ENCODE measurements at regions not wholly inside any gene's neighbourhood (a gene's known extent, or its start where the extent isn't known, plus 50 kb on each side); places are given as distances from the start of the nearest gene placed in this dataset.

GRCh38 chr5:165919196-165919595, 2372.2 kb upstream of the WWC1 start:
- DNase-seq (ENCODE audit: low read depth): no peak
- no peak for TF ChIP-seq MYC (IDR thresholded peaks at IDR 0.05; ENCODE audit: low read depth, low read length)
- TF ChIP-seq POLR2A (IDR thresholded peaks at IDR 0.05; ENCODE audit: extremely low read depth, insufficient read length): no peak
- TF ChIP-seq, protein P1, sequence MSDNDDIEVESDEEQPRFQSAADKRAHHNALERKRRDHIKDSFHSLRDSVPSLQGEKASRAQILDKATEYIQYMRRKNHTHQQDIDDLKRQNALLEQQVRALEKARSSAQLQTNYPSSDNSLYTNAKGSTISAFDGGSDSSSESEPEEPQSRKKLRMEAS (IDR thresholded peaks at IDR 0.05; ENCODE audit: low read depth, low read length): no peak
- TF ChIP-seq, protein P2, sequence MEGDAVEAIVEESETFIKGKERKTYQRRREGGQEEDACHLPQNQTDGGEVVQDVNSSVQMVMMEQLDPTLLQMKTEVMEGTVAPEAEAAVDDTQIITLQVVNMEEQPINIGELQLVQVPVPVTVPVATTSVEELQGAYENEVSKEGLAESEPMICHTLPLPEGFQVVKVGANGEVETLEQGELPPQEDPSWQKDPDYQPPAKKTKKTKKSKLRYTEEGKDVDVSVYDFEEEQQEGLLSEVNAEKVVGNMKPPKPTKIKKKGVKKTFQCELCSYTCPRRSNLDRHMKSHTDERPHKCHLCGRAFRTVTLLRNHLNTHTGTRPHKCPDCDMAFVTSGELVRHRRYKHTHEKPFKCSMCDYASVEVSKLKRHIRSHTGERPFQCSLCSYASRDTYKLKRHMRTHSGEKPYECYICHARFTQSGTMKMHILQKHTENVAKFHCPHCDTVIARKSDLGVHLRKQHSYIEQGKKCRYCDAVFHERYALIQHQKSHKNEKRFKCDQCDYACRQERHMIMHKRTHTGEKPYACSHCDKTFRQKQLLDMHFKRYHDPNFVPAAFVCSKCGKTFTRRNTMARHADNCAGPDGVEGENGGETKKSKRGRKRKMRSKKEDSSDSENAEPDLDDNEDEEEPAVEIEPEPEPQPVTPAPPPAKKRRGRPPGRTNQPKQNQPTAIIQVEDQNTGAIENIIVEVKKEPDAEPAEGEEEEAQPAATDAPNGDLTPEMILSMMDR (IDR thresholded peaks at IDR 0.05; ENCODE audit: low read depth, low read length): no peak
- H3K4me3 ChIP-seq (ENCODE audit: low read depth, low read length): no peak overlapping the region

GRCh38 chr5:165920655-165921054, 2370.8 kb upstream of the WWC1 start:
- no peak overlapping the region for H3K4me3 ChIP-seq (ENCODE audit: low read depth, low read length)
- TF ChIP-seq, protein P2 (IDR thresholded peaks at IDR 0.05; ENCODE audit: low read depth, low read length): no peak
- TF ChIP-seq, protein P1 (IDR thresholded peaks at IDR 0.05; ENCODE audit: low read depth, low read length): no peak
- no peak for TF ChIP-seq MYC (IDR thresholded peaks at IDR 0.05; ENCODE audit: low read depth, low read length)
- DNase-seq (ENCODE audit: low read depth): no peak

DNA sequence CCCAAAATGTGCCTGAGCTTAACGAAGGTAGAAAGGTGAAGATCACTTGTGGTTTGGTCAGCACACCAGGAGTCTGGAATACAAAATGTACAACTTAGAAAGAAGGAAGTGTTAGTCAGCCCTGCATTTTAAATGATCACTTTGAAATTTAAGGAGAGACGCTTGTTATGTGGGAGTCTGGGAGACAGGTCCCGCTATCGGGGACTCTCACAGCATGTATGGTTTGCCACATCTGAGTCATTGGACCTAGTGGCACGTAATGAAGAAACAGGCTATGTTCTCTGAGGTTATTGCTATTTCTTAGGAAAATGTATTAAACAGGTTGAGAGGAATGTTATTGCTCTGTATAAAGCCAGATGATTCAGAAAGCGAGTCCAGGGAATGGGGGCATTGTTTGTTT, 2362.5 kb upstream of the WWC1 start:
- DNase-seq (ENCODE audit: low read depth): no peak
- TF ChIP-seq MYC (IDR thresholded peaks at IDR 0.05; ENCODE audit: low read depth, low read length): no peak
- TF ChIP-seq, protein P1 (IDR thresholded peaks at IDR 0.05; ENCODE audit: low read depth, low read length): no peak
- TF ChIP-seq, protein P2 (IDR thresholded peaks at IDR 0.05; ENCODE audit: low read depth, low read length): no peak
- no peak for TF ChIP-seq POLR2A (IDR thresholded peaks at IDR 0.05; ENCODE audit: extremely low read depth, insufficient read length)
- no peak overlapping the region for H3K4me3 ChIP-seq (ENCODE audit: low read depth, low read length)

- no peak overlapping the region for H3K4me3 ChIP-seq (ENCODE audit: low read depth, low read length)
- DNase-seq (ENCODE audit: low read depth): no peak
- TF ChIP-seq, protein P1 (IDR thresholded peaks at IDR 0.05; ENCODE audit: low read depth, low read length): no peak
- TF ChIP-seq, protein P2 (IDR thresholded peaks at IDR 0.05; ENCODE audit: low read depth, low read length): no peak
- no peak for TF ChIP-seq POLR2A (IDR thresholded peaks at IDR 0.05; ENCODE audit: extremely low read depth, insufficient read length)
- no peak for TF ChIP-seq MYC (IDR thresholded peaks at IDR 0.05; ENCODE audit: low read depth, low read length)
Observed at GRCh38 chr5:165940541-165940940, 2350.9 kb upstream of the WWC1 start.

GRCh38 chr5:165956854-165957253, 2334.6 kb upstream of the WWC1 start:
- no peak for TF ChIP-seq POLR2A (IDR thresholded peaks at IDR 0.05; ENCODE audit: extremely low read depth, insufficient read length)
- TF ChIP-seq, protein P1 (IDR thresholded peaks at IDR 0.05; ENCODE audit: low read depth, low read length): no peak
- no peak for DNase-seq (ENCODE audit: low read depth)

DNA sequence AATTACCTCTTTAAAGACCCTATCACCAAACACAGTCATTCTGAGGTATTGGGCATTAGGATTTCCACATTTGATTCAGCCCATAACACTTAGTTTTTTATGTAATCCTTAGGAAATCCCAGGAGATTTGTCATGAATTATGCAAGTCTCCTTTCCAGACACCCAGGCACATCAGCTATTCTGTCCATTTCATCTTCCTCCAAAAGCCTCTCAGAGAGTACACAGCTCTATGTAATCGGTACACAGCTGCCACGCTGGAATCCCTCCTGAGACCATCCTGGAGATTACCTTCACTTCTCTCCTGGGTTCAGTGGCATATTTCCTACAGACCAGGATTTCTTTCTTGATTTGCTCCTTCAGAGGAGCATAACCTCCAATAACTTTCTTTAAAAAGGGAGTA, 2309.8 kb upstream of the WWC1 start:
- DNase-seq (ENCODE audit: low read depth): no peak
- TF ChIP-seq, protein P2 (IDR thresholded peaks at IDR 0.05; ENCODE audit: low read depth, low read length): no peak
- no peak overlapping the region for H3K4me3 ChIP-seq (ENCODE audit: low read depth, low read length)

More at GRCh38 chr5:165956854-165957253, 2334.6 kb upstream of the WWC1 start:
- no peak overlapping the region for H3K4me3 ChIP-seq (ENCODE audit: low read depth, low read length)

Measured in NB4 (cell line).